CD4-positive, alpha-beta T cell (primary cell): ENCODE measurements at regions not wholly inside any gene's neighbourhood (a gene's known extent, or its start where the extent isn't known, plus 50 kb on each side); places are given as distances from the start of the nearest gene placed in this dataset.

Experiments
- ATAC-seq: fragments of 200-7000 bp; cut with Tn5 transposase; one replicate; pipeline ENCODE4 v1.10.0; 2022; ENCODE audit warnings: mild to moderate bottlenecking; ENCODE audit not compliant: poor library complexity
- CTCF ChIA-PET: fragments of 350-600 bp; sonication (Branson Sonifier 250); formaldehyde crosslinking; loops from one replicate; lab custom pipeline; 2021; ENCODE audit warnings: antibody characterized with exemption, inconsistent platforms; lab: Charles Lee
- POLR2A ChIA-PET: fragments of 350-600 bp; sonication (Branson Sonifier 250); formaldehyde crosslinking; loops from one replicate; lab custom pipeline; 2021; ENCODE audit warnings: antibody characterized with exemption, inconsistent platforms; lab: Charles Lee
- DNase-seq, 14 experiments: peaks; one replicate each; pipeline ENCODE4 v3.0.0-alpha.2; 2013 to 2020; ENCODE audit warnings: mixed read lengths in 2 of 14
- H3K27ac ChIP-seq, 2 donors: one replicate each; pipeline versions ENCODE4 v1.5.1 to v1.7.0; 2013; ENCODE audit warnings: low read length in 2 of 2, low read depth in 1 of 2, mild to moderate bottlenecking in 1 of 2
- H3K27me3 ChIP-seq, 2 experiments: 1 replicate in 1 of 2; 2 replicates in 1 of 2; pipeline versions ENCODE4 v1.6.1 to v1.7.0; 2013; ENCODE audit warnings: low read length in 2 of 2, control low read depth in 1 of 2, mild to moderate bottlenecking in 1 of 2, moderate library complexity in 1 of 2; ENCODE audit not compliant: insufficient read depth in 2 of 2, control insufficient read depth in 1 of 2
- H3K36me3 ChIP-seq: one replicate; pipeline ENCODE4 v1.6.1; 2013; ENCODE audit warnings: low read length, control low read depth; ENCODE audit not compliant: insufficient read depth
- H3K4me1 ChIP-seq: one replicate; pipeline ENCODE4 v1.6.1; 2013; ENCODE audit warnings: low read length, control low read depth; ENCODE audit not compliant: insufficient read depth
- H3K4me3 ChIP-seq: one replicate; pipeline ENCODE4 v1.5.1; 2013; ENCODE audit warnings: mild to moderate bottlenecking, low read length, moderate library complexity
- H3K9me3 ChIP-seq, 2 experiments: 1 replicate in 1 of 2; 2 replicates in 1 of 2; pipeline versions ENCODE4 v1.6.1 to v1.7.0; 2013; ENCODE audit warnings: low read length in 2 of 2, mild to moderate bottlenecking in 2 of 2, control low read depth in 1 of 2, moderate library complexity in 1 of 2; ENCODE audit not compliant: control insufficient read depth in 1 of 2, insufficient read depth in 1 of 2
- H3K27ac Mint-ChIP-seq: one replicate; pipeline ENCODE4 v1.8.0; 2020; ENCODE audit warnings: mixed read lengths
- H3K27me3 Mint-ChIP-seq: one replicate; pipeline ENCODE4 v1.8.0; 2021; ENCODE audit warnings: mixed read lengths
- H3K36me3 Mint-ChIP-seq: one replicate; pipeline ENCODE4 v1.8.0; 2021; ENCODE audit warnings: low read depth, mixed read lengths
- H3K4me1 Mint-ChIP-seq: one replicate; pipeline ENCODE4 v1.8.0; 2021; ENCODE audit warnings: low read depth, mixed read lengths
- H3K4me3 Mint-ChIP-seq: one replicate; pipeline ENCODE4 v1.8.0; 2020; ENCODE audit warnings: mild to moderate bottlenecking, mixed read lengths
- H3K9me3 Mint-ChIP-seq: one replicate; pipeline ENCODE4 v1.8.0; 2020; ENCODE audit warnings: mixed read lengths
- CTCF ChIP-seq: fragments of 200-600 bp; IDR thresholded peaks from one replicate; pipeline ENCODE4 v1.8.0; 2022; ENCODE audit warnings: antibody characterized with exemption, mild to moderate bottlenecking
- intact Hi-C, 2 experiments: fragments of 100-400 bp; cut with DNase I in 1 of 2; cut with micrococcal nuclease in 1 of 2; formaldehyde crosslinking; loops; one replicate each; pipeline versions ENCODE4 v1.15.1 to v1.9.0; 2023 to 2025; cut with DNase I, micrococcal nuclease

GRCh38 chr2:133982256-133982655 lies 271.6 kb upstream of the MGAT5 start:
- CTCF ChIA-PET: no interaction called here
- DNase-seq: no peak
- ATAC-seq: no peak
- H3K4me3 Mint-ChIP-seq: no peak overlapping the region
- POLR2A ChIA-PET: no interaction called here
- H3K4me1 Mint-ChIP-seq: no peaks in the 10 kb centered on the region
- peaks cover 8% of the 10 kb centered on the region for H3K27me3 Mint-ChIP-seq
- intact Hi-C loops: no loop called here
- no peaks in the 10 kb centered on the region for H3K36me3 Mint-ChIP-seq
- Histone ChIP-seq H3K36me3 (no peaks in the 10 kb centered on the region), H3K4me3 (no peak overlapping the region), H3K27ac (no peak overlapping the region), H3K27me3 (no peaks in the 10 kb centered on the region), H3K4me1 (no peaks in the 10 kb centered on the region), H3K9me3 (no peaks in the 10 kb centered on the region)
- no peak for TF ChIP-seq CTCF
- no peak overlapping the region for H3K27ac Mint-ChIP-seq
- no peaks in the 10 kb centered on the region for H3K9me3 Mint-ChIP-seq

GRCh38 chr2:133985563-133985962 lies 268.3 kb upstream of the MGAT5 start:
- Histone ChIP-seq H3K36me3 (no peaks in the 10 kb centered on the region), H3K27ac (no peak overlapping the region), H3K27me3 (no peaks in the 10 kb centered on the region), H3K9me3 (no peaks in the 10 kb centered on the region), H3K4me3 (no peak overlapping the region), H3K4me1 (no peaks in the 10 kb centered on the region)
- ChIA-PET POLR2A (interaction anchor here (1.1 kb wide), 1 partner anchor 17 kb away, joined by 4 read pairs; no protein-coding TSS in a partner anchor), CTCF (no interaction called here)
- ATAC-seq: no peak
- Mint-ChIP-seq H3K9me3 (no peaks in the 10 kb centered on the region), H3K27me3 (peaks cover 18% of the 10 kb centered on the region), H3K4me1 (no peaks in the 10 kb centered on the region), H3K4me3 (no peak overlapping the region), H3K27ac (no peak overlapping the region), H3K36me3 (no peaks in the 10 kb centered on the region)
- no peak for DNase-seq
- TF ChIP-seq CTCF: no peak
- intact Hi-C loops: no loop called here

DNA sequence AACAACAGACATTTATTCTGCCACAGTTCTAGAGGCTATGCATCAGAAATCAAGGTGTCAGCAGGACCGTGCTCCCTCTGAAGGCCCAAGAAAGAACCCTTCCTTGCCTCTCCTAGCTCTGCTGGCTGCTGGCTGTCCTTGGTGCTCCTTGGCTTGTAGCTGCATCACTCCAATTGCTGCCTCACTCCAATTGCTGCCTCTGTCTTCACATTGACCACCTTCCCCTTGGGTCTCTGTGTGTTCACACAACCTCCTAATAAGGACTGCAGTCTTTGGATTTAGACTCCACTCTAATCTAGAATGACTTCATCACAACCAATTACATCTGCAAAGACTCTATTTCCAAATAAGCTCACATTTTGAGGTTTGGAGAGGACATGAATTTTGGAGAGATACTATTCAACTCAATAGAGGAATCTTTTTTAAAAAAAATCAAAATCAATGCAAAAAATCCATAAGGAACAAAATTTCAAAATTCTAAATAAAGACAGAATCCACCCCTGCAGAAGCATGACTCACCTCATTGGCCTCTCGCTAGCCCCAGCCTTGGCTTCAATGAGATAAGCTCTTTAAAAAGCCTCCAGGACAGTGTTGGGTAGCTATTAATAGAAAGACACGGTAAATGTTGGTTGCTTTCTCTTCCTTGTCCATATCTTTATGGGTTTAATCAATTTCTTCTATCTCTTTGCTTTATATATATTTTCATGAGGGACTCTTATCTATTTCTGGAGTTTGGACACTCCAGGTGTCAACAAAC lies 267.6 kb upstream of the MGAT5 start:
- no peak for TF ChIP-seq CTCF
- Histone ChIP-seq H3K9me3 (no peaks in the 10 kb centered on the region), H3K27me3 (no peaks in the 10 kb centered on the region), H3K27ac (no peak overlapping the region), H3K4me3 (no peak overlapping the region), H3K4me1 (no peaks in the 10 kb centered on the region), H3K36me3 (no peaks in the 10 kb centered on the region)
- no peak overlapping the region for H3K4me3 Mint-ChIP-seq
- ChIA-PET POLR2A (no interaction called here), CTCF (no interaction called here)
- ATAC-seq: no peak
- H3K9me3 Mint-ChIP-seq: no peaks in the 10 kb centered on the region
- no peak for DNase-seq
- no peaks in the 10 kb centered on the region for H3K36me3 Mint-ChIP-seq
- H3K27ac Mint-ChIP-seq: no peak overlapping the region
- intact Hi-C loops: no loop called here
- H3K27me3 Mint-ChIP-seq: peaks cover 18% of the 10 kb centered on the region
- no peaks in the 10 kb centered on the region for H3K4me1 Mint-ChIP-seq
